22Rv1 (cell line): ENCODE measurements at regions not wholly inside any gene's neighbourhood (a gene's known extent, or its start where the extent isn't known, plus 50 kb on each side); places are given as distances from the start of the nearest gene placed in this dataset.
"Not testable (repeated sequence)": the region's sequence is repeated elsewhere in the genome, so short reads cannot be mapped to it uniquely, and the experiment has no call there.

Experiments used
- H3K27ac ChIP-seq: fragments of 450-650 bp; 2 replicates; pipeline ENCODE4 v1.5.1; 2017
- CTCF ChIP-seq: fragments of 450-650 bp; IDR thresholded peaks from 2 replicates; pipeline ENCODE4 v1.5.1; 2017; ENCODE audit warnings: mild to moderate bottlenecking
- ZFX ChIP-seq: fragments of 450-650 bp; IDR thresholded peaks from 2 replicates; pipeline ENCODE4 v1.6.1; 2017; ENCODE audit warnings: antibody characterized with exemption, borderline replicate concordance

GRCh38 chr18:49694402-49694801 is 118.9 kb downstream of the ACAA2 start:
- TF ChIP-seq ZFX (no peak), CTCF (no peak)
- H3K27ac ChIP-seq = no peak overlapping the region

- H3K27ac ChIP-seq = no peak overlapping the region
- TF ChIP-seq CTCF (no peak), ZFX (no peak)
Observed at GRCh38 chr18:49693717-49694005, 119.7 kb downstream of the ACAA2 start.

- no peak overlapping the region for H3K27ac ChIP-seq
- TF ChIP-seq CTCF (no peak), ZFX (no peak)
Observed at GRCh38 chr18:49692906-49693716, 120.2 kb downstream of the ACAA2 start.

GRCh38 chr18:49691177-49691608 is 122.1 kb downstream of the ACAA2 start:
- TF ChIP-seq ZFX (no peak), CTCF (no peak)
- no peak overlapping the region for H3K27ac ChIP-seq

GRCh38 chr18:49690312-49690711 is 123.0 kb downstream of the ACAA2 start:
- no peak for TF ChIP-seq ZFX
- no peak for TF ChIP-seq CTCF
- no peak overlapping the region for H3K27ac ChIP-seq

- no peak overlapping the region for H3K27ac ChIP-seq
- TF ChIP-seq CTCF (no peak), ZFX (no peak)
Observed at GRCh38 chr18:49685231-49685942, 123.5 kb downstream of the LIPG start.

- H3K27ac ChIP-seq = not testable (repeated sequence)
Observed at GRCh38 chr18:49682803-49683190, 120.9 kb downstream of the LIPG start.
